ENCODE measurements at regions not wholly inside any gene's neighbourhood (a gene's known extent, or its start where the extent isn't known, plus 50 kb on each side); places are given as distances from the start of the nearest gene placed in this dataset.

- TF ChIP-seq POLR2A (IDR thresholded peaks at IDR 0.05) (no peak), CTCF (IDR thresholded peaks at IDR 0.05) (no peak)
These were observed 136.2 kb downstream of the RGPD3 start for GRCh38 chr2:106332054-106332453.
